ENCODE measurements at regions not wholly inside any gene's neighbourhood (a gene's known extent, or its start where the extent isn't known, plus 50 kb on each side); places are given as distances from the start of the nearest gene placed in this dataset.

GRCh38 chr1:222898191-222898527 lies 83.3 kb downstream of the DISP1 start:
- DNase-seq (peak in 2 of 14 experiments; percentile 4 to 12), ATAC-seq (ENCODE audit: poor library complexity) (no peak)
- POLR2A ChIA-PET, result no interaction called here
- Histone ChIP-seq H3K4me3 (ENCODE audit: low read length) (peak overlapping the region; percentile 21), H3K36me3 (ENCODE audit: insufficient read depth, low read length) (no peaks in the 10 kb centered on the region), H3K27ac (ENCODE audit: low read depth in 1 of 2, low read length in 2 of 2) (no peak overlapping the region), H3K27me3 (ENCODE audit: control insufficient read depth in 1 of 2, insufficient read depth in 2 of 2, low read length in 2 of 2) (no peaks in the 10 kb centered on the region), H3K9me3 (ENCODE audit: control insufficient read depth in 1 of 2, insufficient read depth in 1 of 2, low read length in 2 of 2) (peaks cover 0 to 8% of the 10 kb centered on the region in 2 experiments), H3K4me1 (ENCODE audit: insufficient read depth, low read length) (no peaks in the 10 kb centered on the region)
- H3K4me3 Mint-ChIP-seq, result peak overlapping the region; percentile 77
- peak overlapping the region; percentile 74 for H3K27ac Mint-ChIP-seq
- H3K27me3 Mint-ChIP-seq, result no peaks in the 10 kb centered on the region
- intact Hi-C loops (cut with DNase I, micrococcal nuclease), result no loop called here
- peaks cover 19% of the 10 kb centered on the region for H3K4me1 Mint-ChIP-seq (ENCODE audit: low read depth)
- peaks cover 3% of the 10 kb centered on the region for H3K36me3 Mint-ChIP-seq (ENCODE audit: low read depth)
- peaks cover 2% of the 10 kb centered on the region for H3K9me3 Mint-ChIP-seq
- TF ChIP-seq CTCF (IDR thresholded peaks at IDR 0.05), result no peak
- CTCF ChIA-PET, result no interaction called here

- ATAC-seq (ENCODE audit: poor library complexity) (no peak), DNase-seq (no peak)
- H3K27ac Mint-ChIP-seq, result no peak overlapping the region
- H3K36me3 ChIP-seq (ENCODE audit: insufficient read depth, low read length), result no peaks in the 10 kb centered on the region
- CTCF ChIA-PET, result no interaction called here
- no peak overlapping the region for H3K4me3 ChIP-seq (ENCODE audit: low read length)
- TF ChIP-seq CTCF (IDR thresholded peaks at IDR 0.05), result no peak
- H3K4me3 Mint-ChIP-seq, result no peak overlapping the region
- peaks cover 0 to 2% of the 10 kb centered on the region in 2 experiments for H3K9me3 ChIP-seq (ENCODE audit: control insufficient read depth in 1 of 2, insufficient read depth in 1 of 2, low read length in 2 of 2)
- no peaks in the 10 kb centered on the region for H3K4me1 ChIP-seq (ENCODE audit: insufficient read depth, low read length)
- H3K27ac ChIP-seq (ENCODE audit: low read depth in 1 of 2, low read length in 2 of 2), result no peak overlapping the region
- H3K9me3 Mint-ChIP-seq, result peaks cover 2% of the 10 kb centered on the region
- POLR2A ChIA-PET, result no interaction called here
- H3K4me1 Mint-ChIP-seq (ENCODE audit: low read depth), result peaks cover 19% of the 10 kb centered on the region
- no peaks in the 10 kb centered on the region for H3K27me3 ChIP-seq (ENCODE audit: control insufficient read depth in 1 of 2, insufficient read depth in 2 of 2, low read length in 2 of 2)
- H3K27me3 Mint-ChIP-seq, result no peaks in the 10 kb centered on the region
- H3K36me3 Mint-ChIP-seq (ENCODE audit: low read depth), result peaks cover 3% of the 10 kb centered on the region
- intact Hi-C loops (cut with DNase I, micrococcal nuclease), result no loop called here
These were observed 84.6 kb downstream of the DISP1 start for GRCh38 chr1:222899471-222899870.

- CTCF ChIA-PET, result no interaction called here
- ATAC-seq (ENCODE audit: poor library complexity) (no peak), DNase-seq (no peak)
- no peaks in the 10 kb centered on the region for H3K27me3 Mint-ChIP-seq
- H3K36me3 ChIP-seq (ENCODE audit: insufficient read depth, low read length), result no peaks in the 10 kb centered on the region
- TF ChIP-seq CTCF (IDR thresholded peaks at IDR 0.05), result no peak
- H3K9me3 ChIP-seq (ENCODE audit: control insufficient read depth in 1 of 2, insufficient read depth in 1 of 2, low read length in 2 of 2), result no peaks in the 10 kb centered on the region
- no peak overlapping the region for H3K27ac ChIP-seq (ENCODE audit: low read depth in 1 of 2, low read length in 2 of 2)
- H3K4me3 ChIP-seq (ENCODE audit: low read length), result no peak overlapping the region
- H3K4me1 ChIP-seq (ENCODE audit: insufficient read depth, low read length), result no peaks in the 10 kb centered on the region
- no peak overlapping the region for H3K27ac Mint-ChIP-seq
- H3K36me3 Mint-ChIP-seq (ENCODE audit: low read depth), result peaks cover 3% of the 10 kb centered on the region
- H3K27me3 ChIP-seq (ENCODE audit: control insufficient read depth in 1 of 2, insufficient read depth in 2 of 2, low read length in 2 of 2), result no peaks in the 10 kb centered on the region
- intact Hi-C loops (cut with DNase I, micrococcal nuclease), result loop anchor here in 1 of 2 experiments (10.0 kb wide), 1 partner anchor 130 kb away; no protein-coding TSS in a partner anchor
- H3K9me3 Mint-ChIP-seq, result peaks cover 2% of the 10 kb centered on the region
- no peak overlapping the region for H3K4me3 Mint-ChIP-seq
- POLR2A ChIA-PET, result interaction anchor here (0.7 kb wide), 1 partner anchor 843 kb away, joined by 3 read pairs; no protein-coding TSS in a partner anchor
- H3K4me1 Mint-ChIP-seq (ENCODE audit: low read depth), result no peaks in the 10 kb centered on the region
These were observed 89.6 kb downstream of the DISP1 start for GRCh38 chr1:222904451-222904850.
